ENCODE measurements at regions not wholly inside any gene's neighbourhood (a gene's known extent, or its start where the extent isn't known, plus 50 kb on each side); places are given as distances from the start of the nearest gene placed in this dataset.

GRCh38 chr6:23170049-23170448 lies 600.7 kb downstream of the HDGFL1 start:
- no peak for TF ChIP-seq CTCF (IDR thresholded peaks at IDR 0.05)
- TF ChIP-seq POLR2AphosphoS5 (IDR thresholded peaks at IDR 0.05), result no peak
- TF ChIP-seq POLR2A (IDR thresholded peaks at IDR 0.05), result no peak
- TF ChIP-seq EP300 (IDR thresholded peaks at IDR 0.05), result no peak
